GM18519 (cell line): ENCODE measurements at regions not wholly inside any gene's neighbourhood (a gene's known extent, or its start where the extent isn't known, plus 50 kb on each side); places are given as distances from the start of the nearest gene placed in this dataset.
"Not testable (repeated sequence)": the region's sequence is repeated elsewhere in the genome, so short reads cannot be mapped to it uniquely, and the experiment has no call there.

ENCODE experiments used
- ATAC-seq: cut with Tn5 transposase; IDR thresholded peaks from one replicate; pipeline ENCODE4 v1.9.1; 2021; ENCODE audit warnings: mild to moderate bottlenecking, moderate library complexity; ENCODE audit not compliant: unreplicated experiment, low FRiP score

DNA sequence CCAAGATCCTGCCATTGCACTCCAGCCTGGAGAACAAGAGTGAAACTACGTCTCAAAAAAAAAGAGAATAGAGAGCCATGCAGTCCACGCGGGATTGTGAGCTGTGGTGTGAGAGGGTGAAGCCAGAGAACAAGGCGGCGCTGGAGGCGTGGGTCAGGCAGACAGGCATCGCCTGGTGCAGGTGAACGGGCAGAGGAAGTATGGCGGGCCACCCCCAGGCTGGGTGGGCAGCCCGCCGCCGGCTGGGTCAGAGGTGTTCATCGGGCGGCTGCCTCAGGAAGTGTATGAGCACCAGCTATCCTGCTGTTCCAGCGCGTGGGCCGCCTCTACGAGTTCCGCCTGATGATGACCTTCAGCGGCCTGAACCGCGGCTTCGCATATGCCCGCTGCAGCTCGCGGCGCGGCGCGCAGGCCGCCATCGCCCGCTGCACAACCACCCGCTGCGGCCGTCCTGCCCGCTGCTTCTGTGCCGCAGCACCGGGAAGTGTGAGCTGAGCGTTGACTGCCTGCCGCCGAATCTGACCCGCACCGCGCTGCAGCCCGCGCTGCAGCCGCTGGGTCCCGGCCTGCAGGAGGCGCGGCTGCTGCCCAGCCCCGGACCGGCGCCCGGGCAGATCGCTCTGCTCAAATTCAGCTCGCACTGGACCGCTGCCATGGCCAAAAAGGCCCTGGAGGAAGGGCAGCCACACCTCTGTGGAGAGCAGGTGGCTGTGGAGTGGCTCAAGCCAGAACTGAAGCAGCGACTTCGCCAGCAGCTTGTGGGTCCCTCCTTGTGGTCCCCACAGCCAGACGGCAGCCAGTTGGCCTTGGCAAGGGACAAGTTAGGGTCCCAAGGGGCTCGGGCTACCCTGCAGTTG lies 95.5 kb upstream of the PLEKHM1 start:
- ATAC-seq, result not testable (repeated sequence)

GRCh38 chr17:45586651-45586934 lies 96.1 kb upstream of the PLEKHM1 start:
- not testable (repeated sequence) for ATAC-seq

DNA sequence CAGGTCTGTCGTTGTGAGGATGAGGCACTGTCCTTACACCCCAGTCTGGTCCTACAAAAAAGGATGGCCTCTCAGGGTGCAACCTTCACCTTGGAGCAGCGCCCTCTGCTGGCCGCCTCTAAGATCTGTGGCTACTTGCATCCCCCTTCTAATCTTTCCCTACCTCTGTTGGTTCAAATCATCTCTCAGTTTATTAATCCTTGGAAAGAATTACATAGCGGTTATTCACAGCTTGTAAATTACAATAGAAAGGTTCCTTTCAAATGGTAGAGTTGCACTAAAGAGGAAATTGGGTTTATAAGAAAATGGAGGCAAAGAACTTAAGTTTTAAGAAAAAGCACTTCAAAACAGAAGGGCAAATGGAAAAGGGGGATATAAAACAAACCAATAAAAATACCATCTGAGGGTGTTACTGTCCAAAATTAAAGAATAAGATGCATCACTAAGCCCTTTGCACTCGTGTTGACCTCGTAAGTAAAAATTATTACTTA lies 102.0 kb upstream of the PLEKHM1 start:
- ATAC-seq, result not testable (repeated sequence)

DNA sequence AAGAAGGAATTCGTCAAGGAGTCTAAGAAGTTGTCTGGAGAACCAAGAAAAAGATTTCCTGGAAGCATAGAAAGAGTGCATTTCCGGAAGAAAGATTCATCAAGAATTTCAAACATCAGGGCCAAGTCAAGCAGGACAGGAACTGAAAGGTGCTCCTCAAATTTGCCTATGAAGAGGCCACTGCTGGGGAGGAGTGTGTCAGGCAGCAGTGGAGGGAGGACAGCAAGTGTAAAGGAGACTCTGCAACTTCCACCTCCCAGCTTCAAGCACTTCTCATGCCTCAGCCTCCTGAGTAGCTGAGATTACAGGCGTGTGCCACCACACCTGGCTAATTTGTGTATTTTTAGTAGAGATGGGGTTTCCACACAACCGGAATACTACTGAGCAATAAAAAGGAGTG lies 105.8 kb upstream of the PLEKHM1 start:
- not testable (repeated sequence) for ATAC-seq

GRCh38 chr17:45600052-45601012 lies 109.8 kb upstream of the PLEKHM1 start:
- not testable (repeated sequence) for ATAC-seq

- ATAC-seq, result not testable (repeated sequence)
These were observed 110.5 kb upstream of the PLEKHM1 start for GRCh38 chr17:45601013-45601412.

DNA sequence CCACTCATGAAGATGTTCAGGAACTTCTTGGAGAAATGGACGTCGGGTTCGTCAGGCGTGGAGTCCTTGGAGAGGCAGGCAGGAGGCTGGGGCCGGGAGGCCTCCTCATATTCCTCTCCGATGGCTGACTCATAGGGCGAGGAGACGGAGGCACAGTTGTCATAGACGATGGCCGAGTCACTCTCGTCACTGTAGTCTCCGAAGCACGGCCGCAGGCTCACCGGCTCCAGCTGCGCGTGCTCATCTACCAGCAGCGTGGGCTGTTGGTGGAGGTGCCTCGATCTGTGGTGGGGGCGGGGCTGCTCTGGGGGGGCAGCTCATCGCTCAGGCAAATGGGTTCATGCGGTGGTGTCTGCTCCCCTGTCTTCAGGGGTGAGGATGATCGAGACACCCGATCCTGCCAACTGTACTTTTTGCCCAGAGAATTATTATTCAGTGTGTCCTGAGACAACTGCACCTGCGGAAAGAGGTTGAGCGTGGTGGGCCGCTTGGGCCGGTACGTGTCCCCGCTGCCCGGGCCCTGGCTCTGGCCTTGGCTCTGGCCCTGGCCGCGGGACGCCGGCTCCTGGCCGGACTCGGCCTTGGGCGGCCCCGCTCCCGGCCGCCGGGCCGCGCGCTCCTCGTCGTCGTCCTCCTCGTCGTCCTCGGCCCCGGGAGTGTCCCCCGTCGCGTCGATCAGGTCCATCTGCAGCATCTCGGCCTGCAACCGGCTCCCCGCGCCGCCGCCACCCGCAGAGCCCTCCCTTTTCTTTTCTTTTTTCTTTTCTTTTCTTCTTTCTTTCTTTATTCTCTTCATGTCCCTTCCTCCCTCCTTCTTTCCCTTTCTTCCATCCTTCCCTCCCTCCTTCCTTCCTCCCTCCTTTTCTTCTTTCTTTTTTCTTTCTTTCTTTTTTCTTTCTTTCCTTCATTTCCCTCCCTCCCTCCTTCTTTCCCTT lies 111.4 kb upstream of the PLEKHM1 start:
- ATAC-seq, result not testable (repeated sequence)

DNA sequence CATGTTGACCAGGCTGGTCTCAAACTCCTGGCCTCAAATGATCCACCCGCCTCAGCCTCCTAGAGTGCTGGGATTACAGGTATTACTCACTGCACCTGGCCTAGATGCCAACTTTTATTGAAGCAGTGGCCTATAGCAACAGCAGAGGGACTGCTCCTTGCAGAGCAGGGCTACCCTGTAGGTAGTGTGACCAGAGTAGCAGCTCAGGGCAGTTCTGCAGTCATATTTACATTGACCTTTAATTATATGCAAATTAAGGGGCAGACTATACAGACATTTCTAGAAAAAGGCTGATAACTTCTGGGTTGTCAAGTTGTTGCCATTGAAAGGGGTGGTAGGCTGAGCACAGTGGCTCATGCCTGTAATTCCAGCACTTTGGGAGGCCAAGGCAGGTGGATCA lies 115.2 kb upstream of the PLEKHM1 start:
- not testable (repeated sequence) for ATAC-seq

- peak; percentile 90 for ATAC-seq
These were observed 129.5 kb upstream of the PLEKHM1 start for GRCh38 chr17:45619984-45620405.

- ATAC-seq, result peak; percentile 15
These were observed 129.9 kb upstream of the PLEKHM1 start for GRCh38 chr17:45620468-45620867.

GRCh38 chr17:45621087-45621486 lies 130.6 kb upstream of the PLEKHM1 start:
- ATAC-seq, result not testable (repeated sequence)

DNA sequence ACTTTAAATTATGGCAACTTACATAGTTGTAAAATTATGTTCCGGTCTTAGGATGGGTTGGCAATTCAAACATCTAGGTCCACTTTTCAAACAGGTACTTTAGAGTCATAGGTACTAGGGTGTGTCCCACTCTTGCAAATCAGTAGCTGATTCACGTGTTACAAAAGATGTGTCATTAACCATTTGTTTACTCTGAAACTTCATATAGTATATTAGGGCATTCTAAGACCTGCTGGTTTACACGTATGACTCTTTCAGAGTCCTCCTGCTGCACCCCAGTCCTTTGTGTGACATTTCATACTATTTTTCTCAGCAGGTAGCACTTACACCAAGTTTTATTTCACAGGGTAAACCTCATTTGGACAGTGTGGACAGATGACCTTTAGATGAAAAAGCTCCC lies 131.8 kb upstream of the PLEKHM1 start:
- ATAC-seq, result not testable (repeated sequence)

GRCh38 chr17:45628019-45628418 lies 137.5 kb upstream of the PLEKHM1 start:
- ATAC-seq, result no peak

DNA sequence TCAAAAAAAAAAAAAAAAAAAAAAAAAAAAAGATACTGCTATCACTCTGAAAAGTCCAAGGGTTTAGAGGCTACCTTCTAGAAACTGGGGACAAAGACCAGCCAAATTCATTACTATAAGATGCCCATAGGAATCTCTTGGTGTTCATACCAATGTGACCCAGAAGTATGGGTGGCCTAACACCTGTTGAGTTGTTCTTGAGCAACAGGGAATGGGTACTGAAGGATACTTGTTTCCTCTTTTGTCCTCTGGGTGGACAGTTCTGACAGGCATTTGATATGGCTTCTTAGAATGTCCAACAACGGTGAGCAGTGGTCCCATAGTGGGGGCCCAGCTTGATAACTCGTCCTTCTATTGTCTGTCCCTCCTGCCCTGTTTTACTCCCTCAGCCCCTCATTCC lies 141.4 kb upstream of the PLEKHM1 start:
- ATAC-seq, result no peak

DNA sequence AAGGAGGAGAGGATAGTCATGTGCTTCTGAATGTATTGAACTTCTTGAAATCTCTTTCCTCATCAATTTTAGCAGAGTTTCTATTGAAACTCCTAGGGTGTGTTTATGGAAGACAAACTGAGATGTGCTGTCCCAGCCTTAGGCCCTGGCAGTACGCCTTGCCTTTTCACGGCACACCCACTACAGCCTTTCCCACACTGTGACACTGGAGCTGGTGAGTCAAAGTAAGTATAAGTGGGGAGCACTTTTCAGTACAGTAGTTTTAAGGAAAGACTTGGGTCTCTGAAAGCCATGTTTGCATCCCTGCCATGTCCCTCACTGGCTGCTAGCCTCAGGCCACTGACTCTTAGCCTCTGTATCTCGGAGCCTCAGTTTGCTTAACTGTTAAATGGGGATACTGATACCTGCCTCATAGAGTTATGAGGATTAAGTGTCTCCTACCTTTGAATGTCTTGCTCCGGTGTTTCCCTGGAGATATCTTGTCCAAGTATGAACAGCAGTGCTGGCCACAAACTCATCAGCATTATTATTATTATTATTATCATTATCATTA lies 144.7 kb upstream of the CRHR1 start:
- ATAC-seq, result no peak

GRCh38 chr17:45640141-45640850 lies 143.8 kb upstream of the CRHR1 start:
- no peak for ATAC-seq

GRCh38 chr17:45641541-45641940 lies 142.6 kb upstream of the CRHR1 start:
- ATAC-seq, result no peak

- no peak for ATAC-seq
These were observed 140.5 kb upstream of the CRHR1 start for GRCh38 chr17:45643591-45643990.

- not testable (repeated sequence) for ATAC-seq
These were observed 139.5 kb upstream of the CRHR1 start for GRCh38 chr17:45644637-45645036.
